ENCODE measurements at regions not wholly inside any gene's neighbourhood (a gene's known extent, or its start where the extent isn't known, plus 50 kb on each side); places are given as distances from the start of the nearest gene placed in this dataset.

DNA sequence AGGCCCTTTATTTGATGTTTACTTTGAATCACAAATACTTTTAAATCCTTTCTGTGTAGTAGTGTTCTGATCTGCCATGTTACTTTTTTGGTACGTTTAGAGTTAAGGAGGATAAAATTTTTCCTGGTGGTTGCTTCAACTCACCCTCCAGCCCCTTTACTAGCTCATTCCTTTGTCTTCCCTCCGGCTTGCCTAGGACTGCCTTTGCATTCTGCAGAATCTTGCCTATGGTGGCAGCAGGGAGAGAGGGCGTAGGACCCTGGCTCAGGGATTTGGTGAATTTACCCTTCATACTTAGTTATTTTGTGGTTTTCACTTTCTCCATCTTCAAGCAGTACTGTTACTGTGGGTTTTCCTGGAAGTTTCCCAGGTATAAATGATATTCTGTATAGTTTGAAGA is 833.5 kb downstream of the XPNPEP1 start:
- TF ChIP-seq, protein P1, sequence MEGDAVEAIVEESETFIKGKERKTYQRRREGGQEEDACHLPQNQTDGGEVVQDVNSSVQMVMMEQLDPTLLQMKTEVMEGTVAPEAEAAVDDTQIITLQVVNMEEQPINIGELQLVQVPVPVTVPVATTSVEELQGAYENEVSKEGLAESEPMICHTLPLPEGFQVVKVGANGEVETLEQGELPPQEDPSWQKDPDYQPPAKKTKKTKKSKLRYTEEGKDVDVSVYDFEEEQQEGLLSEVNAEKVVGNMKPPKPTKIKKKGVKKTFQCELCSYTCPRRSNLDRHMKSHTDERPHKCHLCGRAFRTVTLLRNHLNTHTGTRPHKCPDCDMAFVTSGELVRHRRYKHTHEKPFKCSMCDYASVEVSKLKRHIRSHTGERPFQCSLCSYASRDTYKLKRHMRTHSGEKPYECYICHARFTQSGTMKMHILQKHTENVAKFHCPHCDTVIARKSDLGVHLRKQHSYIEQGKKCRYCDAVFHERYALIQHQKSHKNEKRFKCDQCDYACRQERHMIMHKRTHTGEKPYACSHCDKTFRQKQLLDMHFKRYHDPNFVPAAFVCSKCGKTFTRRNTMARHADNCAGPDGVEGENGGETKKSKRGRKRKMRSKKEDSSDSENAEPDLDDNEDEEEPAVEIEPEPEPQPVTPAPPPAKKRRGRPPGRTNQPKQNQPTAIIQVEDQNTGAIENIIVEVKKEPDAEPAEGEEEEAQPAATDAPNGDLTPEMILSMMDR (IDR thresholded peaks at IDR 0.05) = no peak
- TF ChIP-seq, protein P2, sequence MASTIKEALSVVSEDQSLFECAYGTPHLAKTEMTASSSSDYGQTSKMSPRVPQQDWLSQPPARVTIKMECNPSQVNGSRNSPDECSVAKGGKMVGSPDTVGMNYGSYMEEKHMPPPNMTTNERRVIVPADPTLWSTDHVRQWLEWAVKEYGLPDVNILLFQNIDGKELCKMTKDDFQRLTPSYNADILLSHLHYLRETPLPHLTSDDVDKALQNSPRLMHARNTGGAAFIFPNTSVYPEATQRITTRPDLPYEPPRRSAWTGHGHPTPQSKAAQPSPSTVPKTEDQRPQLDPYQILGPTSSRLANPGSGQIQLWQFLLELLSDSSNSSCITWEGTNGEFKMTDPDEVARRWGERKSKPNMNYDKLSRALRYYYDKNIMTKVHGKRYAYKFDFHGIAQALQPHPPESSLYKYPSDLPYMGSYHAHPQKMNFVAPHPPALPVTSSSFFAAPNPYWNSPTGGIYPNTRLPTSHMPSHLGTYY (CRISPR knock-in tag; IDR thresholded peaks at IDR 0.05) = no peak
- TF ChIP-seq FOXJ3 (CRISPR knock-in tag; IDR thresholded peaks at IDR 0.05; ENCODE audit: borderline replicate concordance) (no peak), MXD4 (CRISPR knock-in tag; IDR thresholded peaks at IDR 0.05; ENCODE audit: borderline replicate concordance) (no peak), ZNF121 (CRISPR knock-in tag; IDR thresholded peaks at IDR 0.05) (no peak), SMAD4 (CRISPR knock-in tag; IDR thresholded peaks at IDR 0.05) (no peak), CBFB (CRISPR knock-in tag; IDR thresholded peaks at IDR 0.05; ENCODE audit: low read depth) (no peak), TP53 (CRISPR knock-in tag; IDR thresholded peaks at IDR 0.05) (no peak)
- TF ChIP-seq, protein P3, sequence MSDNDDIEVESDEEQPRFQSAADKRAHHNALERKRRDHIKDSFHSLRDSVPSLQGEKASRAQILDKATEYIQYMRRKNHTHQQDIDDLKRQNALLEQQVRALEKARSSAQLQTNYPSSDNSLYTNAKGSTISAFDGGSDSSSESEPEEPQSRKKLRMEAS (CRISPR knock-in tag; IDR thresholded peaks at IDR 0.05) = no peak

Measured in WTC11 (cell line).